Upper lobe of left lung (tissue), 4 donors: ENCODE measurements at regions not wholly inside any gene's neighbourhood (a gene's known extent, or its start where the extent isn't known, plus 50 kb on each side); places are given as distances from the start of the nearest gene placed in this dataset.

Source experiments
- CTCF ChIP-seq, 6 experiments: fragments of 450-650 bp in 4 of 6; fragments of 200-600 bp in 2 of 6; sonication (generic) in 2 of 6; IDR thresholded peaks; one replicate each; pipeline ENCODE4 v1.5.1; 2016 to 2019; ENCODE audit warnings: antibody characterized with exemption in 6 of 6
- EP300 ChIP-seq, 4 donors: sonication (generic); formaldehyde crosslinking; IDR thresholded peaks; one replicate each; pipeline ENCODE4 v1.5.1; 2017; ENCODE audit warnings: antibody characterized with exemption in 4 of 4, control low read depth in 2 of 4
- POLR2A ChIP-seq, 4 donors: fragments of 450-650 bp; IDR thresholded peaks; one replicate each; pipeline ENCODE4 v1.5.1; 2016 to 2017; ENCODE audit warnings: antibody characterized with exemption in 4 of 4, mild to moderate bottlenecking in 2 of 4
- POLR2AphosphoS5 ChIP-seq, 2 donors: sonication (generic); formaldehyde crosslinking; IDR thresholded peaks; one replicate each; pipeline ENCODE4 v1.5.1; 2017; ENCODE audit warnings: antibody characterized with exemption in 2 of 2

- TF ChIP-seq EP300 (IDR thresholded peaks at IDR 0.05) (no peak), CTCF (IDR thresholded peaks at IDR 0.05) (no peak), POLR2A (IDR thresholded peaks at IDR 0.05) (no peak), POLR2AphosphoS5 (IDR thresholded peaks at IDR 0.05) (no peak)
Measured at GRCh38 chr7:16300361-16300895, 120.9 kb downstream of the CRPPA start.
